ENCODE measurements at regions not wholly inside any gene's neighbourhood (a gene's known extent, or its start where the extent isn't known, plus 50 kb on each side); places are given as distances from the start of the nearest gene placed in this dataset.
A peak's percentile ranks its signal among the peaks of the same experiment; 100 is the strongest.
"Not testable (repeated sequence)": the region's sequence is repeated elsewhere in the genome, so short reads cannot be mapped to it uniquely, and the experiment has no call there.

GRCh38 chr5:152659470-152659869, 254.4 kb upstream of the NMUR2 start:
- DNase-seq (ENCODE audit: extremely low read depth in 1 of 11, low read depth in 9 of 11, low spot score in 4 of 11), result not testable (repeated sequence)

DNA sequence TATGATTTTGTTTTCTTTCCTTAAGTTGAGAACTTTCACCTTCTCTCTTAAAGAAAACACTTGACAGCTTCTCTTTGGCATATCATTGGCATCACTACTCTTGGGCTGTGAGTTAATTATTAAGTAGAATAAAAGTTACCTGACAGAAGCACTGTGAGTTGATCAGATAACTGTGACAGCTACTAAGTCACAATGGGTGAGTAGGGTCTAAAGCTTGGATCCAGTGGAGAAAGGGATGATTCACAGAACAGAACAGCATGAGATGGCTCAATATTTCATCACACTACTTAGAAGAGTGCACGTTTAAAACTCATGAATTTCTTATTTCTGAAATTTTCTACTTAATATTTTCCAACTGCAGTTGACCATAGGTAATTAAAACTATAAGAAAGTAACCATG, 268.5 kb upstream of the NMUR2 start:
- DNase-seq (ENCODE audit: extremely low read depth in 1 of 11, low read depth in 9 of 11, low spot score in 4 of 11), result no peak

GRCh38 chr5:152674403-152674802, 269.3 kb upstream of the NMUR2 start:
- no peak for DNase-seq (ENCODE audit: extremely low read depth in 1 of 11, low read depth in 9 of 11, low spot score in 4 of 11)

DNA sequence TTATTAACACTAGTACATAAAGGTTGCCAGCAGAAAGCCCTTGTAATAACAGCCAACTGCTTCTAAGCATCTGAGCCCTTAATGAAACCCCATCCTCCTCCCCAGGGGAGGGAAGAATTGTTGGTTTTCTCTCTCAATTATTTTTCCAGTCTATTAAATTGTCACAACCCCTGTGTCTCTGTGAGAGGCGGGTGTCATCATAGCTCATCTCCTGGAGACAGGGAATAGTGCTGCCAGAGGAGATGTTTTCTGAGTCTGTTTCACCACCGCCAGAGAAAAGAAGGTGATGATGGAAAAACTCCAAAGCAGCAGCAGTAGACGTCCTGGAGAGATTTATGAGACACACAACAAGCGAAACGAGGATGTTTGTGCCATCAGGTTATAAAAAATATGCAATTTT, 271.1 kb upstream of the NMUR2 start:
- peak in 1 of 11 donors; percentile 9 for DNase-seq (ENCODE audit: extremely low read depth in 1 of 11, low read depth in 9 of 11, low spot score in 4 of 11)

- no peak for DNase-seq (ENCODE audit: extremely low read depth in 1 of 11, low read depth in 9 of 11, low spot score in 4 of 11)
Observed at GRCh38 chr5:152683205-152683604, 278.1 kb upstream of the NMUR2 start.

- DNase-seq (ENCODE audit: extremely low read depth in 1 of 11, low read depth in 9 of 11, low spot score in 4 of 11), result no peak
Observed at GRCh38 chr5:152686931-152687330, 281.9 kb upstream of the NMUR2 start.

- DNase-seq (ENCODE audit: extremely low read depth in 1 of 11, low read depth in 9 of 11, low spot score in 4 of 11), result peak in 1 of 11 donors; percentile 2
Observed at GRCh38 chr5:152688561-152689249, 283.6 kb upstream of the NMUR2 start.

- peak in 4 of 11 donors; percentile 8 to 46 (median 20) for DNase-seq (ENCODE audit: extremely low read depth in 1 of 11, low read depth in 9 of 11, low spot score in 4 of 11)
Observed at GRCh38 chr5:152689250-152689711, 284.2 kb upstream of the NMUR2 start.

- DNase-seq (ENCODE audit: extremely low read depth in 1 of 11, low read depth in 9 of 11, low spot score in 4 of 11), result no peak
Observed at GRCh38 chr5:152694231-152694630, 289.2 kb upstream of the NMUR2 start.

- peak in 3 of 11 donors; percentile 1 to 16 (median 13) for DNase-seq (ENCODE audit: extremely low read depth in 1 of 11, low read depth in 9 of 11, low spot score in 4 of 11)
Observed at GRCh38 chr5:152701305-152701949, 296.3 kb upstream of the NMUR2 start.

DNA sequence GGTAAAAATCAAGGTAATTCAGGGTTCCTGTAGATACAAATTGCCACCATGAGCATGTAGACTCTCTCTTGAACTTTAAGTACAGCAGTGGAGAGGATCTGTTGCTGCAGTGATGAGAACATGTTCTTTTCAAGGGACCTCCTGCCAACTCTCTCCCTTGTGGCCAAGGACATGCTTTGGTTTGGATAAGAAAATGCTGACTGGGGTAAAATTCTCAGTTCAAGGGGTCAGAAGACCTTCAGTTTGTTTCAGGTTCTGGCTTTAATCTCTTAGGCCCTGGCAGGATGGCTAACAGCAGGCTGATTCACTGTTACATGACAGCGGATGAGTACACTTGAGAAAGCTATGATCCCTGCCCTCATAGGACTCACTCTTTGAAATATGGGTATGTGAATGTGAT, 299.2 kb upstream of the NMUR2 start:
- DNase-seq (ENCODE audit: extremely low read depth in 1 of 11, low read depth in 9 of 11, low spot score in 4 of 11), result no peak

DNA sequence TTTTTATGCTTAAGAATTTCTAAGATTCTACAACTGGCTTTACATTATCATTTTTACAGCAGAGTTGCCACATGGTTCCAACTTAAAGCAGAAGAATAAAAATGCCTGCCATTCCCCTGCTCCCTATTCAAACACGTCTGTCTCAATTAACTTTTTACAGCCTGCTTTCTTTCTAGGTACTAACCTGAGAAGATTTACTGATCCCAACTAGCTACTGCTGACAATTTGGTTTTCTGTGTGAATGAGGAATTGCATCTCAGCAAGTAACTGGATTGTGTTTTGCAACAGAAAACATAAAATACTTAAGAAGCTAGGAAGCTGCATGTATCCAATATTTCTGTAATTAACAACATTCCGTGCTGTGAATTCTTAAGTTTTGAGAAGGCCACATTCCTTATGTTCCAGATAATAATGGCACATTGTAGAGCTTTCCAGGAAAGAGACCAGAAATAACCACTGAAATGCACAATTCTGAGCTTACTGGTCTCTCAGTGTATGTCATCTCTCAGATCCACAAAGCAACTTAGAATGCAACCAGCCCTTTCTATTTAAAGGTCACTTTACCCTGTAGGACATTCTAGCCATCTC, 306.8 kb upstream of the NMUR2 start:
- DNase-seq (ENCODE audit: extremely low read depth in 1 of 11, low read depth in 9 of 11, low spot score in 4 of 11), result no peak

GRCh38 chr5:152717393-152717792, 312.3 kb upstream of the NMUR2 start:
- no peak for DNase-seq (ENCODE audit: extremely low read depth in 1 of 11, low read depth in 9 of 11, low spot score in 4 of 11)

DNA sequence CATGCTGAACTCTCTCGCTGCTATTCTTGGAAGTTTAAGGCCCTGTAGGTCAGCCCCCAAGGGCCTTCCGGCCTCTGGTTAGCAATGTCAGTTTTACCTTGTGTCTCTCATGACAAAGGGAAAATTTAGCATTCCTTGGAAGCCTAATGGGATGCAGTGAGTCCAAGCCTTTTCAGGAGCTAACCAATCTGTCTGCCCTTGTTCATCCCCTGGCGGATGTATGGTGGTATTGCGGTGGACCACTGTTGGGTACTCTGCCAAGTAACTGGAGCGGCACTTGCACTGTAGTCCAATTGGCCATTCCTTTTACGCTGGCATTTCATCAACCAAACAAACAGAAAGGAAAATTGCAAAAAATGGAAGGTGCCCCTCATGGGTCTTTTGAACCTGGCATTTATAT, 318.4 kb upstream of the NMUR2 start:
- DNase-seq (ENCODE audit: extremely low read depth in 1 of 11, low read depth in 9 of 11, low spot score in 4 of 11), result no peak

DNA sequence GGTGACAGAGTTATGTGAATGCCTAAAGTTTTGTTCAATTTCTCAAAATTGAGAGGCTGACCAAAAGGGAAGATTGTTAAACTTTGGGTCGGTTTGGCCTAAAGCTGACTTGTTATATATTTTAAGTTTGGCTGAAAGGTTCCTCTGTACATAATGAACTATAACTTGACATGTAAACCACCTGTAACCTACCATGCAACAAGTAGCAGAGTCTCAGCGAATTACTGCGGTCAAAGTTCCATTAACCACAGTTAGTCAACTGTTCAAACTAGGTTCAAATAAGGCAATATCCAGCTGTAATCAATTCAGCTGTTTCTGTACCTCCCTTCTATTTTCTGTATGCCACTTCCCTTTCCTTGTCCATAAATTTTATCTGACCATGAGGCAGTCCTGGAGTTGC, 325.1 kb upstream of the NMUR2 start:
- DNase-seq (ENCODE audit: extremely low read depth in 1 of 11, low read depth in 9 of 11, low spot score in 4 of 11), result no peak

GRCh38 chr5:152736906-152737305, 331.8 kb upstream of the NMUR2 start:
- DNase-seq (ENCODE audit: extremely low read depth in 1 of 11, low read depth in 9 of 11, low spot score in 4 of 11), result no peak

- DNase-seq (ENCODE audit: extremely low read depth in 1 of 11, low read depth in 9 of 11, low spot score in 4 of 11), result no peak
Observed at GRCh38 chr5:152739916-152740315, 334.8 kb upstream of the NMUR2 start.

- not testable (repeated sequence) for DNase-seq (ENCODE audit: extremely low read depth in 1 of 11, low read depth in 9 of 11, low spot score in 4 of 11)
Observed at GRCh38 chr5:152741126-152741525, 336.0 kb upstream of the NMUR2 start.

DNA sequence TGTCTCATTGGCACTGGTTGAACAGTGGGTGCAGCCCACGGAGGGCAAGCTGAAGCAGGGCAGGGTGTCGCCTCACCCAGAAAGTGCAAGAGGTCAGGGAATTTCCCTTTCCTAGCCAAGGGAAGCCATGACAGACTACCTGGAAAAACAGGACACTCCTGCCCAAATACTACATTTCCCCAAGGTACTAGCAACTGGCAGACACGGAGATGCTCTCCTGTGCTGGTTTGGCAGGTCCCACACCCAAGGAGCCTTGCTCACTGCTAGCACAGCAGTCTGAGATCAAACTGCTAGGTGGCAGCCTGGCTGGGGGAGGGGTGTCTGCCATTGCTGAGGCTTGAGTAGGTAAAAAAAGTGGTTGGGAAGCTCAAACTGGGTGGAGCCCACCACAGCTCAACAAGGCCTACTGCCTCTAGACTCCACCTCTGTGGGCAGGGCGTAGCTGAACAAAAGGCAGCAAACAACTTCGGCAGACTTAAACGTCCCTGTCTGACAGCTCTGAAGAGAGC, 382.7 kb upstream of the NMUR2 start:
- DNase-seq (ENCODE audit: extremely low read depth in 1 of 11, low read depth in 9 of 11, low spot score in 4 of 11), result not testable (repeated sequence)

DNA sequence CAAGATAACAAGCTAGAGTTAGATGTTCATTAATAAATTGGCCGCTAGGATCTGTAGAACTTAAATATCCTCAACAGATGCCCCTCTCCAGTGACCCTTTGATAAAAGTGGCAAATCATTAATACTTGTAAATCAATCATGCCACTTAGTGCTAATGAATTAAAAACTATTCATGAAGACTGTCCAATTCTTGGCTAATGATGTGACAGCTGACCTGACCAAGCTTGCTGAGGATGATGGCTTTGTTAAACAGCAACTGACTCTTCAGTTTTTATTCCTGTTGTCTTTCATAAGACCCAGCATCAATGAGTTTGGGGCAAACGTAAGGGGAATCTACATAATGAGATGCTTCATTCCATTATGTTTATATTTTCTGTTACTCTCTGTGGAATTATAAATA, 396.8 kb upstream of the NMUR2 start:
- no peak for DNase-seq (ENCODE audit: extremely low read depth in 1 of 11, low read depth in 9 of 11, low spot score in 4 of 11)

All from renal cortex interstitium (tissue), 11 donors.